ENCODE measurements at regions not wholly inside any gene's neighbourhood (a gene's known extent, or its start where the extent isn't known, plus 50 kb on each side); places are given as distances from the start of the nearest gene placed in this dataset.

- H3K36me3 ChIP-seq (replicated peaks; ENCODE audit: low read depth, low read length) = no peaks in the 10 kb centered on the region
- no peak overlapping the region for H3K9ac ChIP-seq (ENCODE audit: low read length)
- no peak overlapping the region for H3K4me3 ChIP-seq (ENCODE audit: low read length)
- H2AFZ ChIP-seq (ENCODE audit: low read depth, low read length) = no peak overlapping the region
- H3K4me2 ChIP-seq (ENCODE audit: low read length) = no peak overlapping the region
- no peak for TF ChIP-seq CTCF (IDR thresholded peaks at IDR 0.05; ENCODE audit: low read depth, low read length)
- TF ChIP-seq EZH2phosphoT487 (IDR thresholded peaks at IDR 0.05; ENCODE audit: low read depth) = no peak
- no peaks in the 10 kb centered on the region for H3K9me3 ChIP-seq (ENCODE audit: insufficient read depth, low read length)
- no peaks in the 10 kb centered on the region for H4K20me1 ChIP-seq (ENCODE audit: insufficient read depth, low read length)
- no peaks in the 10 kb centered on the region for H3K79me2 ChIP-seq (ENCODE audit: low read length)
- H3K4me1 ChIP-seq (ENCODE audit: low read length) = no peaks in the 10 kb centered on the region; the same call in 1 of the 2 replicates
- peaks cover 19% of the 10 kb centered on the region for H3K27me3 ChIP-seq (ENCODE audit: low read depth, low read length)
- H3K27ac ChIP-seq (ENCODE audit: low read length) = no peak overlapping the region
Observed at GRCh38 chr1:201678264-201679101, 139.6 kb downstream of the NAV1 start.

GRCh38 chr1:201681375-201681774 lies 142.4 kb downstream of the NAV1 start:
- Histone ChIP-seq H3K4me3 (ENCODE audit: low read length) (no peak overlapping the region), H3K36me3 (replicated peaks; ENCODE audit: low read depth, low read length) (no peaks in the 10 kb centered on the region), H3K9ac (ENCODE audit: low read length) (no peak overlapping the region), H3K4me1 (ENCODE audit: low read length) (peaks cover 17% of the 10 kb centered on the region), H3K79me2 (ENCODE audit: low read length) (no peaks in the 10 kb centered on the region), H3K27me3 (ENCODE audit: low read depth, low read length) (peaks cover 19% of the 10 kb centered on the region), H4K20me1 (ENCODE audit: insufficient read depth, low read length) (no peaks in the 10 kb centered on the region), H3K9me3 (ENCODE audit: insufficient read depth, low read length) (no peaks in the 10 kb centered on the region), H3K4me2 (ENCODE audit: low read length) (no peak overlapping the region), H3K27ac (ENCODE audit: low read length) (no peak overlapping the region), H2AFZ (ENCODE audit: low read depth, low read length) (no peak overlapping the region)
- TF ChIP-seq EZH2phosphoT487 (IDR thresholded peaks at IDR 0.05; ENCODE audit: low read depth) (no peak), CTCF (IDR thresholded peaks at IDR 0.05; ENCODE audit: low read depth, low read length) (no peak)

GRCh38 chr1:201682964-201683363 lies 144.0 kb downstream of the NAV1 start:
- no peak overlapping the region for H3K4me3 ChIP-seq (ENCODE audit: low read length)
- no peak overlapping the region for H3K9ac ChIP-seq (ENCODE audit: low read length)
- no peaks in the 10 kb centered on the region for H3K9me3 ChIP-seq (ENCODE audit: insufficient read depth, low read length)
- H3K79me2 ChIP-seq (ENCODE audit: low read length) = no peaks in the 10 kb centered on the region
- peaks cover 12% of the 10 kb centered on the region for H3K27me3 ChIP-seq (ENCODE audit: low read depth, low read length)
- no peak overlapping the region for H2AFZ ChIP-seq (ENCODE audit: low read depth, low read length)
- no peaks in the 10 kb centered on the region for H4K20me1 ChIP-seq (ENCODE audit: insufficient read depth, low read length)
- TF ChIP-seq CTCF (IDR thresholded peaks at IDR 0.05; ENCODE audit: low read depth, low read length) = no peak
- no peak for TF ChIP-seq EZH2phosphoT487 (IDR thresholded peaks at IDR 0.05; ENCODE audit: low read depth)
- no peak overlapping the region for H3K4me2 ChIP-seq (ENCODE audit: low read length)
- peaks cover 33% of the 10 kb centered on the region for H3K4me1 ChIP-seq (ENCODE audit: low read length)
- no peak overlapping the region for H3K27ac ChIP-seq (ENCODE audit: low read length)
- H3K36me3 ChIP-seq (replicated peaks; ENCODE audit: low read depth, low read length) = no peaks in the 10 kb centered on the region

- Histone ChIP-seq H3K27me3 (ENCODE audit: low read depth, low read length) (peaks cover 8% of the 10 kb centered on the region), H3K4me2 (ENCODE audit: low read length) (no peak overlapping the region), H3K27ac (ENCODE audit: low read length) (no peak overlapping the region), H3K36me3 (replicated peaks; ENCODE audit: low read depth, low read length) (no peaks in the 10 kb centered on the region), H3K4me1 (ENCODE audit: low read length) (peaks cover 36% of the 10 kb centered on the region), H3K4me3 (ENCODE audit: low read length) (no peak overlapping the region), H3K79me2 (ENCODE audit: low read length) (no peaks in the 10 kb centered on the region), H3K9me3 (ENCODE audit: insufficient read depth, low read length) (no peaks in the 10 kb centered on the region), H2AFZ (ENCODE audit: low read depth, low read length) (no peak overlapping the region), H4K20me1 (ENCODE audit: insufficient read depth, low read length) (no peaks in the 10 kb centered on the region), H3K9ac (ENCODE audit: low read length) (no peak overlapping the region)
- no peak for TF ChIP-seq CTCF (IDR thresholded peaks at IDR 0.05; ENCODE audit: low read depth, low read length)
- TF ChIP-seq EZH2phosphoT487 (IDR thresholded peaks at IDR 0.05; ENCODE audit: low read depth) = no peak
Observed at GRCh38 chr1:201683397-201683796, 144.5 kb downstream of the NAV1 start.

Measured in OCI-LY3 (cell line).